ENCODE measurements at regions not wholly inside any gene's neighbourhood (a gene's known extent, or its start where the extent isn't known, plus 50 kb on each side); places are given as distances from the start of the nearest gene placed in this dataset.

DNA sequence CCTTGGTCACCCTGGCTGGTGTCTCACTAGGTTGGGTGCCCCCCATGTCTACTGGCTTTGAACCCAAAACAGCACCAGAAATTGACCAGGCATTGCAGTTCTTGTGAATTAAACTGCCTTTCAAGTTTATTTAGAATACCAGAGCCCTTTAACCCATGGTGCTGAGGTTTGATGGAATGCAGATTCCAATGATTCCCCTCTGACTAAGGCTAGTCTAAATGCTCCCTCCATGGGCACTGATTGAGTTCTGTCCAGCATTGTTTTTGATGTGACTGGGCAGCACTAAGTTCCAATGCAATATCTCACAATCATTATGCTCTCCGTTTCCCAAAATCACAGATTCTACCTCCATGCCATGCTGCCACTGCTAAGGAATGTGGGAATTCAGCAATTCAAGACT, 1047.4 kb upstream of the LRRN3 start:
- H3K9me3 ChIP-seq (replicated peaks; ENCODE audit: insufficient read depth, low read length), result no peaks in the 10 kb centered on the region

DNA sequence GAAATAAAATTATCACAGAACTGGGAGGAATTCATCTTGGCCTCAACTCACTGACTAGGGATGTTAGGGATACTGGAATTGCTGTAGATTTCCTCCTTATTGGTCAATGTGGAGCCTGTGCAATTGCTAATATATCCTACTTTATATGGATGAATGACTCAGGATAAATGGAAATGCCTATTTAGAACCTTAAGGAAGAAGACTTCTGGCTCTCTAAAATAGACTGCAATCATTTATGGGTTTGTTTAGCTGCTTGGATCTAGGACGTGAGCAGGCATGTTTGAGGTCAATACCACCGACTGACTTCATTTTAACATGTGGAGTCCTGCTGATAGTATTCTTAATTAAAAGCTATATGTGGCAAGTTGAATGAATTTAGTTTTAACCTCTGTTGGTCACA, 1040.1 kb upstream of the LRRN3 start:
- TF ChIP-seq EZH2phosphoT487 (IDR thresholded peaks at IDR 0.05; ENCODE audit: low read length), result no peak
- no peak for TF ChIP-seq EZH2 (optimal IDR thresholded peaks at IDR 0.05; ENCODE audit: low read depth, low read length)
- TF ChIP-seq, protein P1, sequence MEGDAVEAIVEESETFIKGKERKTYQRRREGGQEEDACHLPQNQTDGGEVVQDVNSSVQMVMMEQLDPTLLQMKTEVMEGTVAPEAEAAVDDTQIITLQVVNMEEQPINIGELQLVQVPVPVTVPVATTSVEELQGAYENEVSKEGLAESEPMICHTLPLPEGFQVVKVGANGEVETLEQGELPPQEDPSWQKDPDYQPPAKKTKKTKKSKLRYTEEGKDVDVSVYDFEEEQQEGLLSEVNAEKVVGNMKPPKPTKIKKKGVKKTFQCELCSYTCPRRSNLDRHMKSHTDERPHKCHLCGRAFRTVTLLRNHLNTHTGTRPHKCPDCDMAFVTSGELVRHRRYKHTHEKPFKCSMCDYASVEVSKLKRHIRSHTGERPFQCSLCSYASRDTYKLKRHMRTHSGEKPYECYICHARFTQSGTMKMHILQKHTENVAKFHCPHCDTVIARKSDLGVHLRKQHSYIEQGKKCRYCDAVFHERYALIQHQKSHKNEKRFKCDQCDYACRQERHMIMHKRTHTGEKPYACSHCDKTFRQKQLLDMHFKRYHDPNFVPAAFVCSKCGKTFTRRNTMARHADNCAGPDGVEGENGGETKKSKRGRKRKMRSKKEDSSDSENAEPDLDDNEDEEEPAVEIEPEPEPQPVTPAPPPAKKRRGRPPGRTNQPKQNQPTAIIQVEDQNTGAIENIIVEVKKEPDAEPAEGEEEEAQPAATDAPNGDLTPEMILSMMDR (IDR thresholded peaks at IDR 0.05; ENCODE audit: low read length), result no peak

More for the DNA sequence above, 1047.4 kb upstream of the LRRN3 start:
- Histone ChIP-seq H3F3A (ENCODE audit: insufficient read depth, low read length) (no peaks in the 10 kb centered on the region), H3K4me1 (ENCODE audit: low read length) (no peaks in the 10 kb centered on the region), H3K9ac (ENCODE audit: low read length) (no peak overlapping the region), H3K4me3 (ENCODE audit: low read length) (no peak overlapping the region), H3K36me3 (replicated peaks; ENCODE audit: insufficient read depth, low read length) (no peaks in the 10 kb centered on the region), H3K27me3 (replicated peaks; ENCODE audit: insufficient read depth, low read length) (no peaks in the 10 kb centered on the region), H3K79me2 (ENCODE audit: low read length) (no peaks in the 10 kb centered on the region), H3K9me2 (replicated peaks; ENCODE audit: insufficient read depth, low read length) (no peaks in the 10 kb centered on the region), H4K20me1 (ENCODE audit: insufficient read depth, low read length) (no peaks in the 10 kb centered on the region), H3K4me2 (ENCODE audit: low read depth, low read length) (no peak overlapping the region), H3K27ac (ENCODE audit: low read length) (no peak overlapping the region), H2AFZ (ENCODE audit: low read length) (no peak overlapping the region)
- TF ChIP-seq EZH2 (optimal IDR thresholded peaks at IDR 0.05; ENCODE audit: low read depth, low read length) (no peak), EZH2phosphoT487 (IDR thresholded peaks at IDR 0.05; ENCODE audit: low read length) (no peak)
- TF ChIP-seq, protein P1 (IDR thresholded peaks at IDR 0.05; ENCODE audit: low read length), result no peak
- no peak for DNase-seq

DNA sequence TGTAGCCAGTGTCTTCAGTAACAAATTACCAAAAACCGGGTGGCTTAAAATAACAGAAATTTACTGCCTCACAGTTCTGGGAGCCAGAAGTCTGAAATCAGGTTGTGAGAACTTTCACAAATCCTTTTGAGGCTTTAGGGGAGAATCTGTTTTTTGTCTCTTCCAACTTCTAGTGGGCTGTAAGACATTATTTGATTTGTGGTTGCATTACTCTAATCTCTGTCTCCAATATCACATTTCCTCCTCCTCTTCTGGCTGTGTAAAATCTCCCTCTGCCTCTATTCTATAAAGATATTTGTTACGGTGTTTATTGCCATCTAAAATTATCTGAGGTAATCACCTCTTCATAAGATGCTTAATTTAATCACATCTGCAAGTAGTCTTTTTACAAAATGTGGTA, 1039.6 kb upstream of the LRRN3 start:
- no peak for DNase-seq
- H2AFZ ChIP-seq (ENCODE audit: low read length), result no peak overlapping the region
- H3K9me3 ChIP-seq (replicated peaks; ENCODE audit: insufficient read depth, low read length), result no peaks in the 10 kb centered on the region
- no peak overlapping the region for H3K4me3 ChIP-seq (ENCODE audit: low read length)
- no peaks in the 10 kb centered on the region for H3K9me2 ChIP-seq (replicated peaks; ENCODE audit: insufficient read depth, low read length)
- TF ChIP-seq EZH2 (optimal IDR thresholded peaks at IDR 0.05; ENCODE audit: low read depth, low read length) (no peak), EZH2phosphoT487 (IDR thresholded peaks at IDR 0.05; ENCODE audit: low read length) (no peak)
- TF ChIP-seq, protein P1 (IDR thresholded peaks at IDR 0.05; ENCODE audit: low read length), result no peak
- no peaks in the 10 kb centered on the region for H3K4me1 ChIP-seq (ENCODE audit: low read length)
- H3K36me3 ChIP-seq (replicated peaks; ENCODE audit: insufficient read depth, low read length), result no peaks in the 10 kb centered on the region
- H3K27ac ChIP-seq (ENCODE audit: low read length), result no peak overlapping the region
- H4K20me1 ChIP-seq (ENCODE audit: insufficient read depth, low read length), result no peaks in the 10 kb centered on the region
- no peaks in the 10 kb centered on the region for H3K79me2 ChIP-seq (ENCODE audit: low read length)
- H3K27me3 ChIP-seq (replicated peaks; ENCODE audit: insufficient read depth, low read length), result no peaks in the 10 kb centered on the region
- H3F3A ChIP-seq (ENCODE audit: insufficient read depth, low read length), result no peaks in the 10 kb centered on the region
- no peak overlapping the region for H3K4me2 ChIP-seq (ENCODE audit: low read depth, low read length)
- H3K9ac ChIP-seq (ENCODE audit: low read length), result no peak overlapping the region

More for the DNA sequence above, 1040.1 kb upstream of the LRRN3 start:
- no peaks in the 10 kb centered on the region for H3K4me1 ChIP-seq (ENCODE audit: low read length)
- no peak overlapping the region for H3K9ac ChIP-seq (ENCODE audit: low read length)
- no peaks in the 10 kb centered on the region for H3K79me2 ChIP-seq (ENCODE audit: low read length)
- H3K9me3 ChIP-seq (replicated peaks; ENCODE audit: insufficient read depth, low read length), result no peaks in the 10 kb centered on the region
- no peaks in the 10 kb centered on the region for H4K20me1 ChIP-seq (ENCODE audit: insufficient read depth, low read length)
- no peak for DNase-seq
- no peak overlapping the region for H3K4me3 ChIP-seq (ENCODE audit: low read length)
- no peaks in the 10 kb centered on the region for H3K27me3 ChIP-seq (replicated peaks; ENCODE audit: insufficient read depth, low read length)
- no peaks in the 10 kb centered on the region for H3K36me3 ChIP-seq (replicated peaks; ENCODE audit: insufficient read depth, low read length)
- H2AFZ ChIP-seq (ENCODE audit: low read length), result no peak overlapping the region
- no peak overlapping the region for H3K4me2 ChIP-seq (ENCODE audit: low read depth, low read length)
- H3K9me2 ChIP-seq (replicated peaks; ENCODE audit: insufficient read depth, low read length), result no peaks in the 10 kb centered on the region
- no peak overlapping the region for H3K27ac ChIP-seq (ENCODE audit: low read length)
- H3F3A ChIP-seq (ENCODE audit: insufficient read depth, low read length), result no peaks in the 10 kb centered on the region

Measured in MM.1S (cell line).